ENCODE measurements at regions not wholly inside any gene's neighbourhood (a gene's known extent, or its start where the extent isn't known, plus 50 kb on each side); places are given as distances from the start of the nearest gene placed in this dataset.

DNA sequence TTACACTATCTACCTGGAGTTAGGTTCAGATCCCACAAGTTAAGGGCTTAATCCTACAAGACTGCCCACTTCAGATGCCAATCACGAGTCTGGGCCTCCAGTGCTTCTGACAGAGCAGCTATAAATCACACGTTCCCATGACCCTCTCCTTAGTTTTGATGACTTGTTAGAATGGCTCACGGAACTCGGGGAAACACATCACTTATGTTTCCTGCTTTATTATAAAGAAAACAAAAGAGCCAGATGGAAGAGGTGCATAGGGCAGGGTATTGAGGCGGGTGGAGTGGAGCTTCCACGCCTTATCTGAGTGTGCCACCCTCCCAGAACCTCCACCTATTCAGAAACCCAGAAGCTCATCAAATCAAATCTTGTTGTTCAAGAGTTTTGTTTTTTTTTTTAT, 170.8 kb downstream of the MOBP start:
- TF ChIP-seq, protein P1, sequence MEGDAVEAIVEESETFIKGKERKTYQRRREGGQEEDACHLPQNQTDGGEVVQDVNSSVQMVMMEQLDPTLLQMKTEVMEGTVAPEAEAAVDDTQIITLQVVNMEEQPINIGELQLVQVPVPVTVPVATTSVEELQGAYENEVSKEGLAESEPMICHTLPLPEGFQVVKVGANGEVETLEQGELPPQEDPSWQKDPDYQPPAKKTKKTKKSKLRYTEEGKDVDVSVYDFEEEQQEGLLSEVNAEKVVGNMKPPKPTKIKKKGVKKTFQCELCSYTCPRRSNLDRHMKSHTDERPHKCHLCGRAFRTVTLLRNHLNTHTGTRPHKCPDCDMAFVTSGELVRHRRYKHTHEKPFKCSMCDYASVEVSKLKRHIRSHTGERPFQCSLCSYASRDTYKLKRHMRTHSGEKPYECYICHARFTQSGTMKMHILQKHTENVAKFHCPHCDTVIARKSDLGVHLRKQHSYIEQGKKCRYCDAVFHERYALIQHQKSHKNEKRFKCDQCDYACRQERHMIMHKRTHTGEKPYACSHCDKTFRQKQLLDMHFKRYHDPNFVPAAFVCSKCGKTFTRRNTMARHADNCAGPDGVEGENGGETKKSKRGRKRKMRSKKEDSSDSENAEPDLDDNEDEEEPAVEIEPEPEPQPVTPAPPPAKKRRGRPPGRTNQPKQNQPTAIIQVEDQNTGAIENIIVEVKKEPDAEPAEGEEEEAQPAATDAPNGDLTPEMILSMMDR (IDR thresholded peaks at IDR 0.05; ENCODE audit: insufficient read depth, low read depth, low read length): no peak
- TF ChIP-seq EZH2 (IDR thresholded peaks at IDR 0.05; ENCODE audit: insufficient read depth, low read length): no peak

All from astrocyte (in vitro differentiated cells and primary cell).